ENCODE measurements at regions not wholly inside any gene's neighbourhood (a gene's known extent, or its start where the extent isn't known, plus 50 kb on each side); places are given as distances from the start of the nearest gene placed in this dataset.

- H3K4me3 Mint-ChIP-seq (ENCODE audit: low read depth), result no peak overlapping the region
- H3K9me3 Mint-ChIP-seq (ENCODE audit: low read depth), result no peaks in the 10 kb centered on the region
Measured at GRCh38 chr20:33919653-33920052, 74.1 kb upstream of the RALY start.

GRCh38 chr20:33922224-33922623 lies 71.5 kb upstream of the RALY start:
- DNase-seq (ENCODE audit: low spot score, unreplicated experiment), result no peak
- TF ChIP-seq CTCF (IDR thresholded peaks at IDR 0.05; ENCODE audit: unreplicated experiment), result no peak
- no peak overlapping the region for H3K27ac Mint-ChIP-seq
- H3K36me3 Mint-ChIP-seq (ENCODE audit: insufficient read depth), result no peaks in the 10 kb centered on the region
- H3K27me3 Mint-ChIP-seq, result peaks cover 9% of the 10 kb centered on the region
- no peaks in the 10 kb centered on the region for H3K9me3 Mint-ChIP-seq (ENCODE audit: low read depth)
- H3K4me3 Mint-ChIP-seq (ENCODE audit: low read depth), result no peak overlapping the region
- H3K4me1 Mint-ChIP-seq (ENCODE audit: low read depth), result no peaks in the 10 kb centered on the region

More at GRCh38 chr20:33919653-33920052, 74.1 kb upstream of the RALY start:
- H3K27me3 Mint-ChIP-seq, result peaks cover 9% of the 10 kb centered on the region
- no peaks in the 10 kb centered on the region for H3K36me3 Mint-ChIP-seq (ENCODE audit: insufficient read depth)
- H3K27ac Mint-ChIP-seq, result no peak overlapping the region
- no peaks in the 10 kb centered on the region for H3K4me1 Mint-ChIP-seq (ENCODE audit: low read depth)
- TF ChIP-seq CTCF (IDR thresholded peaks at IDR 0.05; ENCODE audit: unreplicated experiment), result no peak
- DNase-seq (ENCODE audit: low spot score, unreplicated experiment), result no peak

- DNase-seq (ENCODE audit: low spot score, unreplicated experiment), result no peak
- no peak overlapping the region for H3K4me3 Mint-ChIP-seq (ENCODE audit: low read depth)
Measured at GRCh38 chr20:33923740-33924139, 70.0 kb upstream of the RALY start.

GRCh38 chr20:33925867-33926266 lies 67.8 kb upstream of the RALY start:
- no peaks in the 10 kb centered on the region for H3K4me1 Mint-ChIP-seq (ENCODE audit: low read depth)
- peaks cover 14% of the 10 kb centered on the region for H3K27me3 Mint-ChIP-seq
- TF ChIP-seq CTCF (IDR thresholded peaks at IDR 0.05; ENCODE audit: unreplicated experiment), result no peak
- H3K27ac Mint-ChIP-seq, result no peak overlapping the region
- H3K9me3 Mint-ChIP-seq (ENCODE audit: low read depth), result no peaks in the 10 kb centered on the region
- H3K36me3 Mint-ChIP-seq (ENCODE audit: insufficient read depth), result no peaks in the 10 kb centered on the region
- no peak for DNase-seq (ENCODE audit: low spot score, unreplicated experiment)
- no peak overlapping the region for H3K4me3 Mint-ChIP-seq (ENCODE audit: low read depth)

More at GRCh38 chr20:33923740-33924139, 70.0 kb upstream of the RALY start:
- Mint-ChIP-seq H3K4me1 (ENCODE audit: low read depth) (no peaks in the 10 kb centered on the region), H3K9me3 (ENCODE audit: low read depth) (no peaks in the 10 kb centered on the region), H3K27ac (no peak overlapping the region), H3K27me3 (peaks cover 12% of the 10 kb centered on the region), H3K36me3 (ENCODE audit: insufficient read depth) (no peaks in the 10 kb centered on the region)
- TF ChIP-seq CTCF (IDR thresholded peaks at IDR 0.05; ENCODE audit: unreplicated experiment), result no peak

GRCh38 chr20:33926425-33926824 lies 67.3 kb upstream of the RALY start:
- Mint-ChIP-seq H3K27me3 (peaks cover 16% of the 10 kb centered on the region), H3K9me3 (ENCODE audit: low read depth) (no peaks in the 10 kb centered on the region), H3K27ac (no peak overlapping the region), H3K36me3 (ENCODE audit: insufficient read depth) (no peaks in the 10 kb centered on the region), H3K4me3 (ENCODE audit: low read depth) (no peak overlapping the region), H3K4me1 (ENCODE audit: low read depth) (no peaks in the 10 kb centered on the region)
- TF ChIP-seq CTCF (IDR thresholded peaks at IDR 0.05; ENCODE audit: unreplicated experiment), result no peak
- DNase-seq (ENCODE audit: low spot score, unreplicated experiment), result no peak
